Transverse colon (tissue), 4 donors: ENCODE measurements at regions not wholly inside any gene's neighbourhood (a gene's known extent, or its start where the extent isn't known, plus 50 kb on each side); places are given as distances from the start of the nearest gene placed in this dataset.
"Not testable (repeated sequence)": the region's sequence is repeated elsewhere in the genome, so short reads cannot be mapped to it uniquely, and the experiment has no call there.

Source experiments
- DNase-seq: peaks from one replicate; pipeline ENCODE4 v3.0.0-alpha.2; 2019
- H3K27ac ChIP-seq, 4 donors: fragments of 200-600 bp; sonication (generic); 2 replicates each; pipeline ENCODE4 v1.5.1; 2016 to 2018; ENCODE audit warnings: inconsistent platforms in 4 of 4
- H3K27me3 ChIP-seq: fragments of 200-600 bp; sonication (generic); 2 replicates; pipeline ENCODE4 v1.5.1; 2017; ENCODE audit warnings: inconsistent platforms
- H3K36me3 ChIP-seq, 4 donors: fragments of 200-600 bp; sonication (generic); 2 replicates each; pipeline ENCODE4 v1.5.1; 2017 to 2019; ENCODE audit warnings: inconsistent platforms in 4 of 4
- H3K4me1 ChIP-seq, 4 donors: fragments of 200-600 bp; sonication (generic); 2 replicates each; pipeline ENCODE4 v1.5.1; 2017 to 2020; ENCODE audit warnings: inconsistent platforms in 4 of 4
- H3K4me3 ChIP-seq, 4 donors: fragments of 200-600 bp; sonication (generic); 1 replicate in 1 of 4; 2 replicates in 3 of 4; pipeline versions ENCODE4 v1.5.1 to v1.6.1; 2017 to 2019; ENCODE audit warnings: inconsistent platforms in 4 of 4
- H3K9me3 ChIP-seq, 2 donors: fragments of 200-600 bp; sonication (generic); 2 replicates each; pipeline ENCODE4 v1.5.1; 2017 to 2019; ENCODE audit warnings: inconsistent platforms in 2 of 2
- CTCF ChIP-seq, 5 experiments: fragments of 200-600 bp in 3 of 5; fragments of 450-650 bp in 2 of 5; sonication (generic) in 3 of 5; IDR thresholded peaks; 1 replicate in 2 of 5; 2 replicates in 3 of 5; pipeline ENCODE4 v1.5.1; 2016 to 2017; ENCODE audit warnings: antibody characterized with exemption in 5 of 5, inconsistent platforms in 3 of 5, mild to moderate bottlenecking in 2 of 5, moderate library complexity in 1 of 5
- EP300 ChIP-seq: sonication (generic); formaldehyde crosslinking; IDR thresholded peaks from one replicate; pipeline ENCODE4 v1.6.1; 2017; ENCODE audit warnings: antibody characterized with exemption, low read depth
- POLR2A ChIP-seq: fragments of 450-650 bp; IDR thresholded peaks from one replicate; pipeline ENCODE4 v1.6.1; 2016; ENCODE audit warnings: antibody characterized with exemption, mild to moderate bottlenecking, moderate library complexity
- POLR2AphosphoS5 ChIP-seq, 3 donors: sonication (generic); formaldehyde crosslinking; IDR thresholded peaks; one replicate each; pipeline ENCODE4 v1.6.1; 2016; ENCODE audit warnings: antibody characterized with exemption in 3 of 3
- WGBS, 2 donors: methylation state at CpG; one replicate each; pipeline ENCODE4 v1.1.5; 2018; ENCODE audit warnings: low coverage in 1 of 2; 5-methylcytosine and 5-hydroxymethylcytosine counted together
- in situ Hi-C, 4 donors: fragments of 200-750 bp; cut with MboI; loops; one replicate each; pipeline versions ENCODE4 v1.15.0 to v1.15.1; 2017; ENCODE audit warnings: low sequenced_read_pairs in 3 of 4, low pct_ligation_motif_present in 1 of 4, low pct_unique_long_range_greater_than_20kb in 1 of 4
- intact Hi-C: fragments of 100-400 bp; cut with DNase I; formaldehyde crosslinking; loops from one replicate; pipeline ENCODE4 v1.15.1; 2023; ENCODE audit warnings: low total_unique reads

- in situ Hi-C loops (no loop called here), intact Hi-C loops (no loop called here)
- no peak overlapping the region for H3K27ac ChIP-seq
- no peaks in the 10 kb centered on the region for H3K9me3 ChIP-seq
- no peaks in the 10 kb centered on the region for H3K27me3 ChIP-seq
- no peak overlapping the region for H3K4me3 ChIP-seq
- TF ChIP-seq POLR2A (no peak), EP300 (no peak), POLR2AphosphoS5 (IDR thresholded peaks at IDR 0.05) (no peak), CTCF (IDR thresholded peaks at IDR 0.05) (no peak)
- DNase-seq = no peak
- H3K36me3 ChIP-seq = no peaks in the 10 kb centered on the region
- 87% methylated on average over 3 of the region's 3 CpGs; no CpG with 5 or more reads in 1 of the 2 donors for WGBS, 2 donors
- H3K4me1 ChIP-seq = no peaks in the 10 kb centered on the region
Measured at GRCh38 chr2:192899466-192899865, 704.7 kb upstream of the TMEFF2 start.

- in situ Hi-C loops, H3K27me3 ChIP-seq, H3K27ac ChIP-seq, H3K4me1 ChIP-seq, H3K4me3 ChIP-seq, H3K36me3 ChIP-seq, intact Hi-C loops, DNase-seq, H3K9me3 ChIP-seq: not testable (repeated sequence)
- 89% methylated on average over 28 of the region's 29 CpGs; no CpG with 5 or more reads in 1 of the 2 donors for WGBS, 2 donors
Measured at GRCh38 chr2:192893976-192894375, 699.2 kb upstream of the TMEFF2 start.

GRCh38 chr2:192888109-192888508 lies 693.4 kb upstream of the TMEFF2 start:
- intact Hi-C loops = no loop called here
- no peaks in the 10 kb centered on the region for H3K36me3 ChIP-seq
- H3K9me3 ChIP-seq = no peaks in the 10 kb centered on the region
- in situ Hi-C loops = no loop called here
- H3K27ac ChIP-seq = no peak overlapping the region
- H3K4me3 ChIP-seq = no peak overlapping the region
- no peaks in the 10 kb centered on the region for H3K4me1 ChIP-seq
- TF ChIP-seq POLR2AphosphoS5 (IDR thresholded peaks at IDR 0.05) (no peak), POLR2A (no peak), EP300 (no peak), CTCF (IDR thresholded peaks at IDR 0.05) (no peak)
- no peaks in the 10 kb centered on the region for H3K27me3 ChIP-seq
- no peak for DNase-seq

- DNase-seq = no peak
- Histone ChIP-seq H3K36me3 (no peaks in the 10 kb centered on the region), H3K4me1 (no peaks in the 10 kb centered on the region), H3K4me3 (no peak overlapping the region), H3K9me3 (no peaks in the 10 kb centered on the region), H3K27ac (no peak overlapping the region), H3K27me3 (no peaks in the 10 kb centered on the region)
- intact Hi-C loops (no loop called here), in situ Hi-C loops (no loop called here)
- TF ChIP-seq POLR2AphosphoS5 (IDR thresholded peaks at IDR 0.05) (no peak), CTCF (IDR thresholded peaks at IDR 0.05) (no peak), POLR2A (no peak), EP300 (no peak)
- 88 to 92% methylated on average over 1 of the region's 1 CpG for WGBS, 2 donors
Measured at GRCh38 chr2:192887337-192887736, 692.6 kb upstream of the TMEFF2 start.

GRCh38 chr2:192886636-192887035 lies 691.9 kb upstream of the TMEFF2 start:
- in situ Hi-C loops (no loop called here), intact Hi-C loops (loop anchor here (1.0 kb wide), 1 partner anchor 17 kb away; no protein-coding TSS in a partner anchor)
- no peak for DNase-seq
- TF ChIP-seq EP300 (no peak), POLR2AphosphoS5 (IDR thresholded peaks at IDR 0.05) (no peak), POLR2A (no peak), CTCF (IDR thresholded peaks at IDR 0.05) (no peak)
- Histone ChIP-seq H3K4me3 (no peak overlapping the region), H3K4me1 (no peaks in the 10 kb centered on the region), H3K9me3 (no peaks in the 10 kb centered on the region), H3K27ac (no peak overlapping the region), H3K27me3 (no peaks in the 10 kb centered on the region), H3K36me3 (no peaks in the 10 kb centered on the region)
- 38 to 42% methylated on average over 1 of the region's 1 CpG for WGBS, 2 donors
